ENCODE measurements at regions not wholly inside any gene's neighbourhood (a gene's known extent, or its start where the extent isn't known, plus 50 kb on each side); places are given as distances from the start of the nearest gene placed in this dataset.

GRCh38 chr1:5747426-5748285 lies 244.6 kb downstream of the NPHP4 start:
- no peak for TF ChIP-seq CTCF (IDR thresholded peaks at IDR 0.05)
- TF ChIP-seq POLR2A (IDR thresholded peaks at IDR 0.05): no peak

All from body of pancreas (tissue), 4 donors.